IPS-15b (cell line): ENCODE measurements at regions not wholly inside any gene's neighbourhood (a gene's known extent, or its start where the extent isn't known, plus 50 kb on each side); places are given as distances from the start of the nearest gene placed in this dataset.

ENCODE experiments used
- H3K27me3 ChIP-seq: one replicate; pipeline ENCODE4 v1.6.1; 2013; ENCODE audit warnings: low read length; ENCODE audit not compliant: control insufficient read depth, insufficient read depth
- H3K36me3 ChIP-seq: one replicate; pipeline ENCODE4 v1.6.1; 2013; ENCODE audit warnings: low read length; ENCODE audit not compliant: control insufficient read depth, insufficient read depth
- H3K4me1 ChIP-seq: one replicate; pipeline ENCODE4 v1.6.1; 2013; ENCODE audit warnings: mild to moderate bottlenecking, low read length; ENCODE audit not compliant: control insufficient read depth, insufficient read depth
- H3K4me3 ChIP-seq: one replicate; pipeline ENCODE4 v1.5.1; 2013; ENCODE audit warnings: low read depth, low read length
- H3K9ac ChIP-seq: one replicate; pipeline ENCODE4 v1.6.1; 2013; ENCODE audit warnings: low read depth, mild to moderate bottlenecking, low read length
- H3K9me3 ChIP-seq: one replicate; pipeline ENCODE4 v1.6.1; 2013; ENCODE audit warnings: mild to moderate bottlenecking, low read length; ENCODE audit not compliant: control insufficient read depth, insufficient read depth

GRCh38 chr10:123565691-123566660, 100.2 kb upstream of the GPR26 start:
- Histone ChIP-seq H3K9ac (no peak overlapping the region), H3K36me3 (no peaks in the 10 kb centered on the region), H3K9me3 (no peaks in the 10 kb centered on the region), H3K4me1 (no peaks in the 10 kb centered on the region), H3K4me3 (no peak overlapping the region), H3K27me3 (peaks cover 2% of the 10 kb centered on the region)

GRCh38 chr10:123567984-123568739, 98.0 kb upstream of the GPR26 start:
- Histone ChIP-seq H3K4me3 (no peak overlapping the region), H3K36me3 (no peaks in the 10 kb centered on the region), H3K9me3 (no peaks in the 10 kb centered on the region), H3K27me3 (peaks cover 3% of the 10 kb centered on the region), H3K4me1 (peaks cover 2% of the 10 kb centered on the region), H3K9ac (no peak overlapping the region)

GRCh38 chr10:123568751-123569150, 97.4 kb upstream of the GPR26 start:
- peaks cover 4% of the 10 kb centered on the region for H3K27me3 ChIP-seq
- H3K4me1 ChIP-seq, result peaks cover 2% of the 10 kb centered on the region
- no peaks in the 10 kb centered on the region for H3K36me3 ChIP-seq
- no peak overlapping the region for H3K4me3 ChIP-seq
- no peaks in the 10 kb centered on the region for H3K9me3 ChIP-seq
- H3K9ac ChIP-seq, result no peak overlapping the region

- no peaks in the 10 kb centered on the region for H3K36me3 ChIP-seq
- H3K27me3 ChIP-seq, result peaks cover 4% of the 10 kb centered on the region
- H3K9me3 ChIP-seq, result no peaks in the 10 kb centered on the region
- no peak overlapping the region for H3K9ac ChIP-seq
- H3K4me3 ChIP-seq, result no peak overlapping the region
- peaks cover 2% of the 10 kb centered on the region for H3K4me1 ChIP-seq
Observed at GRCh38 chr10:123569436-123570035, 96.6 kb upstream of the GPR26 start.

GRCh38 chr10:123570051-123570897, 95.9 kb upstream of the GPR26 start:
- H3K4me3 ChIP-seq, result no peak overlapping the region
- H3K4me1 ChIP-seq, result peaks cover 2% of the 10 kb centered on the region
- H3K27me3 ChIP-seq, result peaks cover 4% of the 10 kb centered on the region

GRCh38 chr10:123570898-123571515, 95.1 kb upstream of the GPR26 start:
- Histone ChIP-seq H3K9ac (no peak overlapping the region), H3K4me3 (no peak overlapping the region), H3K4me1 (peaks cover 2% of the 10 kb centered on the region), H3K36me3 (no peaks in the 10 kb centered on the region), H3K27me3 (peaks cover 4% of the 10 kb centered on the region), H3K9me3 (no peaks in the 10 kb centered on the region)

More at GRCh38 chr10:123570051-123570897, 95.9 kb upstream of the GPR26 start:
- Histone ChIP-seq H3K9me3 (no peaks in the 10 kb centered on the region), H3K9ac (no peak overlapping the region), H3K36me3 (no peaks in the 10 kb centered on the region)

GRCh38 chr10:123571978-123572377, 94.2 kb upstream of the GPR26 start:
- Histone ChIP-seq H3K4me3 (no peak overlapping the region), H3K4me1 (peaks cover 2% of the 10 kb centered on the region), H3K27me3 (peaks cover 4% of the 10 kb centered on the region), H3K9me3 (no peaks in the 10 kb centered on the region), H3K36me3 (no peaks in the 10 kb centered on the region), H3K9ac (no peak overlapping the region)

- peaks cover 4% of the 10 kb centered on the region for H3K27me3 ChIP-seq
- H3K9ac ChIP-seq, result no peak overlapping the region
- H3K36me3 ChIP-seq, result no peaks in the 10 kb centered on the region
- peaks cover 2% of the 10 kb centered on the region for H3K4me1 ChIP-seq
- H3K9me3 ChIP-seq, result no peaks in the 10 kb centered on the region
- no peak overlapping the region for H3K4me3 ChIP-seq
Observed at GRCh38 chr10:123573236-123574108, 92.7 kb upstream of the GPR26 start.

GRCh38 chr10:123574109-123574698, 92.0 kb upstream of the GPR26 start:
- Histone ChIP-seq H3K36me3 (no peaks in the 10 kb centered on the region), H3K4me3 (no peak overlapping the region), H3K9ac (no peak overlapping the region), H3K4me1 (peaks cover 2% of the 10 kb centered on the region), H3K9me3 (no peaks in the 10 kb centered on the region), H3K27me3 (peaks cover 4% of the 10 kb centered on the region)

- Histone ChIP-seq H3K4me3 (no peak overlapping the region), H3K36me3 (no peaks in the 10 kb centered on the region), H3K9ac (no peak overlapping the region), H3K9me3 (no peaks in the 10 kb centered on the region), H3K4me1 (peaks cover 2% of the 10 kb centered on the region), H3K27me3 (peaks cover 4% of the 10 kb centered on the region)
Observed at GRCh38 chr10:123575105-123575504, 91.0 kb upstream of the GPR26 start.
